Stimulated activated CD4-positive, alpha-beta T cell treated with anti-CD3 and anti-CD28 coated beads, Interleukin-12 subunit alpha, Interleukin-12 subunit beta, amount 100 ng/mL, for 24 hours (primary cell): ENCODE measurements at regions not wholly inside any gene's neighbourhood (a gene's known extent, or its start where the extent isn't known, plus 50 kb on each side); places are given as distances from the start of the nearest gene placed in this dataset.

Source experiments
- DNase-seq, 2 experiments: peaks; one replicate each; pipeline ENCODE4 v3.0.0-alpha.2; 2020; ENCODE audit warnings: low read depth in 2 of 2

GRCh38 chr4:125517831-125518230 lies 203.1 kb downstream of the FAT4 start:
- DNase-seq: no peak

- no peak for DNase-seq
Observed at GRCh38 chr4:125518281-125518680, 203.5 kb downstream of the FAT4 start.

- no peak for DNase-seq
Observed at GRCh38 chr4:125519371-125520146, 204.8 kb downstream of the FAT4 start.

- no peak for DNase-seq
Observed at GRCh38 chr4:125520258-125520990, 205.7 kb downstream of the FAT4 start.

GRCh38 chr4:125522588-125522987 lies 207.8 kb downstream of the FAT4 start:
- DNase-seq: no peak

- DNase-seq: no peak
Observed at GRCh38 chr4:125522992-125523391, 208.2 kb downstream of the FAT4 start.

GRCh38 chr4:125526420-125526819 lies 211.7 kb downstream of the FAT4 start:
- DNase-seq: no peak

- no peak for DNase-seq
Observed at GRCh38 chr4:125527681-125528080, 212.9 kb downstream of the FAT4 start.

GRCh38 chr4:125529071-125529470 lies 214.3 kb downstream of the FAT4 start:
- DNase-seq: no peak

GRCh38 chr4:125538670-125539069 lies 223.9 kb downstream of the FAT4 start:
- DNase-seq: no peak

GRCh38 chr4:125539691-125540090 lies 224.9 kb downstream of the FAT4 start:
- DNase-seq: no peak

GRCh38 chr4:125541836-125542385 lies 227.2 kb downstream of the FAT4 start:
- DNase-seq: no peak

- no peak for DNase-seq
Observed at GRCh38 chr4:125546272-125546671, 231.5 kb downstream of the FAT4 start.

GRCh38 chr4:125547836-125548235 lies 233.1 kb downstream of the FAT4 start:
- DNase-seq: no peak

GRCh38 chr4:125550769-125551168 lies 236.0 kb downstream of the FAT4 start:
- DNase-seq: no peak

- no peak for DNase-seq
Observed at GRCh38 chr4:125551466-125551865, 236.7 kb downstream of the FAT4 start.

- DNase-seq: no peak
Observed at GRCh38 chr4:125551967-125552366, 237.2 kb downstream of the FAT4 start.

GRCh38 chr4:125572601-125573000 lies 257.8 kb downstream of the FAT4 start:
- no peak for DNase-seq

- DNase-seq: no peak
Observed at GRCh38 chr4:125573368-125573767, 258.6 kb downstream of the FAT4 start.

- no peak for DNase-seq
Observed at GRCh38 chr4:125573786-125574185, 259.0 kb downstream of the FAT4 start.

- no peak for DNase-seq
Observed at GRCh38 chr4:125582302-125582701, 267.5 kb downstream of the FAT4 start.

GRCh38 chr4:125590158-125590557 lies 275.4 kb downstream of the FAT4 start:
- DNase-seq: no peak

- DNase-seq: no peak
Observed at GRCh38 chr4:125591290-125591689, 276.5 kb downstream of the FAT4 start.
